WERI-Rb-1 (cell line): ENCODE measurements at regions not wholly inside any gene's neighbourhood (a gene's known extent, or its start where the extent isn't known, plus 50 kb on each side); places are given as distances from the start of the nearest gene placed in this dataset.

Experiments used
- DNase-seq: peaks from one replicate; pipeline ENCODE4 v3.0.0-alpha.2; 2020
- H3K27ac ChIP-seq: fragments of 250-450 bp; sonication (Bioruptor Pico); 2 replicates; pipeline ENCODE4 v1.5.1; 2020; ENCODE audit warnings: mild to moderate bottlenecking, moderate library complexity
- H3K27me3 ChIP-seq: fragments of 250-450 bp; sonication (Bioruptor Pico); 2 replicates; pipeline ENCODE4 v1.5.1; 2021; ENCODE audit warnings: mild to moderate bottlenecking, low read depth, moderate library complexity; ENCODE audit not compliant: insufficient read depth, severe bottlenecking
- H3K36me3 ChIP-seq: fragments of 250-450 bp; sonication (Bioruptor Pico); 2 replicates; pipeline ENCODE4 v1.5.1; 2020; ENCODE audit warnings: mild to moderate bottlenecking, moderate library complexity
- H3K4me3 ChIP-seq: 2 replicates; pipeline ENCODE4 v1.5.1; 2011; ENCODE audit warnings: low read depth, mild to moderate bottlenecking, control low read depth, low read length
- H3K9me3 ChIP-seq: fragments of 250-450 bp; sonication (Bioruptor Pico); 2 replicates; pipeline ENCODE4 v1.5.1; 2021; ENCODE audit warnings: mild to moderate bottlenecking, moderate library complexity; ENCODE audit not compliant: severe bottlenecking
- CTCF ChIP-seq: IDR thresholded peaks from 2 replicates; pipeline ENCODE4 v1.5.1; 2011; ENCODE audit warnings: low read depth, mild to moderate bottlenecking, control low read depth, inconsistent platforms, low read length

GRCh38 chrX:139201924-139202323 lies 328.6 kb upstream of the F9 start:
- no peak overlapping the region for H3K27ac ChIP-seq
- no peak overlapping the region for H3K4me3 ChIP-seq
- H3K36me3 ChIP-seq: no peaks in the 10 kb centered on the region
- TF ChIP-seq CTCF: no peak
- DNase-seq: no peak
- peaks cover 84% of the 10 kb centered on the region for H3K27me3 ChIP-seq
- H3K9me3 ChIP-seq: no peaks in the 10 kb centered on the region

GRCh38 chrX:139200793-139201192 lies 329.7 kb upstream of the F9 start:
- Histone ChIP-seq H3K4me3 (no peak overlapping the region), H3K27ac (no peak overlapping the region), H3K36me3 (no peaks in the 10 kb centered on the region), H3K9me3 (no peaks in the 10 kb centered on the region), H3K27me3 (peaks cover 87% of the 10 kb centered on the region)
- no peak for TF ChIP-seq CTCF
- DNase-seq: no peak

GRCh38 chrX:139200346-139200745 lies 330.2 kb upstream of the F9 start:
- DNase-seq: no peak
- Histone ChIP-seq H3K9me3 (no peaks in the 10 kb centered on the region), H3K4me3 (no peak overlapping the region), H3K27me3 (peaks cover 88% of the 10 kb centered on the region), H3K36me3 (no peaks in the 10 kb centered on the region), H3K27ac (no peak overlapping the region)
- TF ChIP-seq CTCF: no peak

GRCh38 chrX:139199933-139200332 lies 330.6 kb upstream of the F9 start:
- H3K4me3 ChIP-seq: no peak overlapping the region
- DNase-seq: no peak
- H3K27ac ChIP-seq: no peak overlapping the region
- no peak for TF ChIP-seq CTCF
- peaks cover 89% of the 10 kb centered on the region for H3K27me3 ChIP-seq
- no peaks in the 10 kb centered on the region for H3K9me3 ChIP-seq
- H3K36me3 ChIP-seq: no peaks in the 10 kb centered on the region

GRCh38 chrX:139198936-139199335 lies 331.6 kb upstream of the F9 start:
- no peaks in the 10 kb centered on the region for H3K9me3 ChIP-seq
- no peaks in the 10 kb centered on the region for H3K36me3 ChIP-seq
- DNase-seq: no peak
- TF ChIP-seq CTCF: no peak
- peaks cover 89% of the 10 kb centered on the region for H3K27me3 ChIP-seq
- no peak overlapping the region for H3K27ac ChIP-seq
- no peak overlapping the region for H3K4me3 ChIP-seq

- H3K36me3 ChIP-seq: no peaks in the 10 kb centered on the region
- no peak for TF ChIP-seq CTCF
- no peaks in the 10 kb centered on the region for H3K9me3 ChIP-seq
- no peak for DNase-seq
- peaks cover 86% of the 10 kb centered on the region for H3K27me3 ChIP-seq
- no peak overlapping the region for H3K27ac ChIP-seq
- no peak overlapping the region for H3K4me3 ChIP-seq
Observed at GRCh38 chrX:139196890-139197289, 333.6 kb upstream of the F9 start.
